Nephron (organoid): ENCODE measurements at regions not wholly inside any gene's neighbourhood (a gene's known extent, or its start where the extent isn't known, plus 50 kb on each side); places are given as distances from the start of the nearest gene placed in this dataset.

ENCODE experiments used
- H3K27ac Mint-ChIP-seq, 3 experiments: 2 replicates each; pipeline ENCODE4 v1.8.0; 2020; ENCODE audit warnings: mixed read lengths in 3 of 3, mild to moderate bottlenecking in 2 of 3, moderate library complexity in 1 of 3
- H3K27me3 Mint-ChIP-seq: 2 replicates; pipeline ENCODE4 v1.8.0; 2021; ENCODE audit warnings: low read depth, mild to moderate bottlenecking, moderate library complexity, mixed read lengths
- H3K36me3 Mint-ChIP-seq: 2 replicates; pipeline ENCODE4 v1.8.0; 2020; ENCODE audit warnings: low read depth, mixed read lengths
- H3K4me1 Mint-ChIP-seq: 2 replicates; pipeline ENCODE4 v1.8.0; 2020; ENCODE audit warnings: mixed read lengths
- H3K4me3 Mint-ChIP-seq, 3 experiments: 2 replicates each; pipeline ENCODE4 v1.8.0; 2020; ENCODE audit warnings: mild to moderate bottlenecking in 3 of 3, mixed read lengths in 3 of 3, moderate library complexity in 2 of 3
- H3K9me3 Mint-ChIP-seq: 2 replicates; pipeline ENCODE4 v1.8.0; 2020; ENCODE audit warnings: mixed read lengths
- TF ChIP-seq, protein P1 (sequence below), 3 experiments: fragments of 200-600 bp; sonication (generic); IDR thresholded peaks; one replicate each; pipeline ENCODE4 v1.5.0; 2021; ENCODE audit warnings: antibody characterized with exemption in 3 of 3; ENCODE audit not compliant: unreplicated experiment in 3 of 3

GRCh38 chr4:3702561-3703221, 63.5 kb upstream of the ADRA2C start:
- no peak overlapping the region for H3K27ac Mint-ChIP-seq
- H3K4me3 Mint-ChIP-seq: no peak overlapping the region
- H3K36me3 Mint-ChIP-seq: no peaks in the 10 kb centered on the region
- TF ChIP-seq, protein P1, sequence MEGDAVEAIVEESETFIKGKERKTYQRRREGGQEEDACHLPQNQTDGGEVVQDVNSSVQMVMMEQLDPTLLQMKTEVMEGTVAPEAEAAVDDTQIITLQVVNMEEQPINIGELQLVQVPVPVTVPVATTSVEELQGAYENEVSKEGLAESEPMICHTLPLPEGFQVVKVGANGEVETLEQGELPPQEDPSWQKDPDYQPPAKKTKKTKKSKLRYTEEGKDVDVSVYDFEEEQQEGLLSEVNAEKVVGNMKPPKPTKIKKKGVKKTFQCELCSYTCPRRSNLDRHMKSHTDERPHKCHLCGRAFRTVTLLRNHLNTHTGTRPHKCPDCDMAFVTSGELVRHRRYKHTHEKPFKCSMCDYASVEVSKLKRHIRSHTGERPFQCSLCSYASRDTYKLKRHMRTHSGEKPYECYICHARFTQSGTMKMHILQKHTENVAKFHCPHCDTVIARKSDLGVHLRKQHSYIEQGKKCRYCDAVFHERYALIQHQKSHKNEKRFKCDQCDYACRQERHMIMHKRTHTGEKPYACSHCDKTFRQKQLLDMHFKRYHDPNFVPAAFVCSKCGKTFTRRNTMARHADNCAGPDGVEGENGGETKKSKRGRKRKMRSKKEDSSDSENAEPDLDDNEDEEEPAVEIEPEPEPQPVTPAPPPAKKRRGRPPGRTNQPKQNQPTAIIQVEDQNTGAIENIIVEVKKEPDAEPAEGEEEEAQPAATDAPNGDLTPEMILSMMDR (IDR thresholded peaks at IDR 0.05; ENCODE audit: unreplicated experiment in 3 of 3): no peak
- H3K9me3 Mint-ChIP-seq: peaks cover 7% of the 10 kb centered on the region
- H3K4me1 Mint-ChIP-seq: peaks cover 20% of the 10 kb centered on the region
- peaks cover 29% of the 10 kb centered on the region for H3K27me3 Mint-ChIP-seq

DNA sequence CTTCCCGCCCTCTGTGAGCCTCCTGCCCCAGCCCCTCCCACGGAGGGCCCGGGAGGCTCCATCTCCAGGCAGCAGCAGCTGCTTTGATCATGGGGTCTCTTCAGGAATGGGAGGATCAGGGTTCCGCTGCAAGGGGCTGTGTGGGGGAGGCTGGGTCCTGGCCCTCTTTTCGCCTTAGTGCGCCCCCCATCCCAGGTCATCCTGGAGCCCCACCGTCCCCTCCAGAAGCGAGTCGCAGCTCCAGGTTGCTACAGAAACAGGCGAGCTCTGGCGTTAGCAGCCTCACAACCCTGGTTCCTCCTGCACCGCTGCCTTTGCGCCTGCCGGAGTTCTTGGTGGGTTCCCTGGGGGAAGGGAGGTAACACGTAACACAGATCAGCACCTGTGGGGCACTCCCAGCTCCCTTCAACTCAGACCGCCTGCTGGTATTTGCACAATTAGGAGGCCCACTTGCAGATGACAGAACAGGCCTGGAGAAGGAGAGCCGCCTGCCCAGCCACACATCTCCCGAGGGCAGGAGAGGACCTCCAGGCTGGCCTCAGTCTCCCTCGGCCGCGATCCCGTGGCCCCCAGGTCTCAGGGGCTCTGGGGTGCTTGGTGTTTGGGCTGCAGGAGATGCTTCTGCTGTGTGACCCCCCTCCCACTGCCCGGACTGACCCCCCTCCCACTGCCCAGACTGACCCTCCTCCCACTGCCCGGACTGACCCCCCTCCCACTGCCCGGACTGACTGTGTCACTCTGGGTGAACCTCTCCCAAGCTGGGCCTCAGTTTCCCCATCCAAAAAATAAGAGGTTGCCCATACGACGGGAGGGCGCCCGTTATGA, 64.2 kb upstream of the ADRA2C start:
- H3K9me3 Mint-ChIP-seq: peaks cover 13% of the 10 kb centered on the region
- H3K27me3 Mint-ChIP-seq: peaks cover 28% of the 10 kb centered on the region
- no peak overlapping the region for H3K27ac Mint-ChIP-seq
- peaks cover 16% of the 10 kb centered on the region for H3K4me1 Mint-ChIP-seq
- H3K36me3 Mint-ChIP-seq: peaks cover 2% of the 10 kb centered on the region
- TF ChIP-seq, protein P1 (IDR thresholded peaks at IDR 0.05; ENCODE audit: unreplicated experiment in 3 of 3): no peak
- no peak overlapping the region for H3K4me3 Mint-ChIP-seq

- no peak overlapping the region for H3K27ac Mint-ChIP-seq
- peaks cover 4% of the 10 kb centered on the region for H3K36me3 Mint-ChIP-seq
- H3K4me1 Mint-ChIP-seq: peaks cover 16% of the 10 kb centered on the region
- peaks cover 25% of the 10 kb centered on the region for H3K27me3 Mint-ChIP-seq
- TF ChIP-seq, protein P1 (IDR thresholded peaks at IDR 0.05; ENCODE audit: unreplicated experiment in 3 of 3): peak in 1 of 3 experiments; percentile 15
- peaks cover 18% of the 10 kb centered on the region for H3K9me3 Mint-ChIP-seq
- H3K4me3 Mint-ChIP-seq: no peak overlapping the region
These were observed 64.9 kb upstream of the ADRA2C start for GRCh38 chr4:3701271-3701734.

DNA sequence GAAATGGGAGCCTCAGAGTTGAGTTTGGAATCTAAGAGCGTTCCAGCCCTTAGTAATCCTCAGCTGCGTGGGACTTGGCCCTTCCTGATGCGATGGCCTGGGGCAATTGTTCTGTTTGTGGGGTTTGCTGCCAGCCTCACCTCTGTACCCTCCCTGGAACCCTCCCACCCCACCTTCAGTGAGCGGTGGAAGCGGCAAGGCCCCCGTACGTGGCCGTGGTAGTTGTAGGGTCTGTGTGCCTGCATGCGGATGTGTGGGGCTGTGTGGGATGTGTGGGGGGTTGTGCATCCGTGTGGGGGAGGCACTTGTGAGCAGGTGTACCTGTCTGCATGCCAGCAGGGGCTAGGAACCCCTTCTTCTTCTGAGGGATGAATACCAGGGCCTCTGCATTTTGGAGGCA, 65.4 kb upstream of the ADRA2C start:
- peaks cover 4% of the 10 kb centered on the region for H3K36me3 Mint-ChIP-seq
- peaks cover 23% of the 10 kb centered on the region for H3K27me3 Mint-ChIP-seq
- peaks cover 13% of the 10 kb centered on the region for H3K4me1 Mint-ChIP-seq
- no peak overlapping the region for H3K4me3 Mint-ChIP-seq
- peaks cover 21% of the 10 kb centered on the region for H3K9me3 Mint-ChIP-seq
- H3K27ac Mint-ChIP-seq: no peak overlapping the region
- TF ChIP-seq, protein P1 (IDR thresholded peaks at IDR 0.05; ENCODE audit: unreplicated experiment in 3 of 3): no peak

DNA sequence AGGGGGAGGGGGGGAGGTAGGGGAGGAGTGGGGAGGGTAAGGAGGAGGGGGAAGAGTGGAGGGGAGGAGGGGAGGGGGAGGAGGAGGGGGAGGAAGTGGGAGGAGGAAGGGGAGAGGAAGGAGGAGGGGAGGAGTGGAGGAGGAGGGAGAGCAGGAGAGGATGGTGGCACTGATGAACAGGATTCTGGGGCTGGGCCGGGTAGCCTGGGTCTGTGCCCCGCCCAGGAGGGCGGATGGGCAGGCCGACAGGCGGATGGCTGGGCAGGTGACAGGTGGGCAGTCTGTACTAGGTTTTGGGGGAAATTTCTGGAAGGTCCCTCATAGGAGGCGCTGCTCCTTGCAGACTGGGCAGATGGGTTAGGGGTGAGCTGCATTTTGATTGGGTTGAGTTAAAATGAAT, 66.0 kb upstream of the ADRA2C start:
- H3K4me3 Mint-ChIP-seq: no peak overlapping the region
- peaks cover 22% of the 10 kb centered on the region for H3K9me3 Mint-ChIP-seq
- peaks cover 9% of the 10 kb centered on the region for H3K4me1 Mint-ChIP-seq
- H3K27me3 Mint-ChIP-seq: peaks cover 21% of the 10 kb centered on the region
- TF ChIP-seq, protein P1 (IDR thresholded peaks at IDR 0.05; ENCODE audit: unreplicated experiment in 3 of 3): no peak
- no peak overlapping the region for H3K27ac Mint-ChIP-seq
- H3K36me3 Mint-ChIP-seq: peaks cover 4% of the 10 kb centered on the region
